GM19240 (cell line): ENCODE measurements at regions not wholly inside any gene's neighbourhood (a gene's known extent, or its start where the extent isn't known, plus 50 kb on each side); places are given as distances from the start of the nearest gene placed in this dataset.
"Not testable (repeated sequence)": the region's sequence is repeated elsewhere in the genome, so short reads cannot be mapped to it uniquely, and the experiment has no call there.

ENCODE experiments used
- DNase-seq: peaks from one replicate; pipeline ENCODE4 v3.0.0; 2011; ENCODE audit warnings: low spot score; ENCODE audit not compliant: insufficient read length

GRCh38 chr5:135095871-135096270, 61.8 kb upstream of the PITX1 start:
- DNase-seq, result no peak

GRCh38 chr5:135095052-135095715, 61.2 kb upstream of the PITX1 start:
- no peak for DNase-seq

- DNase-seq, result no peak
These were observed 60.5 kb upstream of the PITX1 start for GRCh38 chr5:135094339-135095051.

GRCh38 chr5:135093483-135093882, 59.5 kb upstream of the PITX1 start:
- DNase-seq, result not testable (repeated sequence)

GRCh38 chr5:135092476-135092875, 58.4 kb upstream of the PITX1 start:
- DNase-seq, result no peak

GRCh38 chr5:135091286-135091685, 57.3 kb upstream of the PITX1 start:
- DNase-seq, result no peak

GRCh38 chr5:135089912-135090311, 55.9 kb upstream of the PITX1 start:
- no peak for DNase-seq

GRCh38 chr5:135088911-135089310, 54.9 kb upstream of the PITX1 start:
- DNase-seq, result no peak

- no peak for DNase-seq
These were observed 53.9 kb upstream of the PITX1 start for GRCh38 chr5:135087950-135088349.

GRCh38 chr5:135085936-135086725, 52.1 kb upstream of the PITX1 start:
- DNase-seq, result no peak

GRCh38 chr5:135085133-135085935, 51.3 kb upstream of the PITX1 start:
- no peak for DNase-seq
